ENCODE measurements at regions not wholly inside any gene's neighbourhood (a gene's known extent, or its start where the extent isn't known, plus 50 kb on each side); places are given as distances from the start of the nearest gene placed in this dataset.

DNA sequence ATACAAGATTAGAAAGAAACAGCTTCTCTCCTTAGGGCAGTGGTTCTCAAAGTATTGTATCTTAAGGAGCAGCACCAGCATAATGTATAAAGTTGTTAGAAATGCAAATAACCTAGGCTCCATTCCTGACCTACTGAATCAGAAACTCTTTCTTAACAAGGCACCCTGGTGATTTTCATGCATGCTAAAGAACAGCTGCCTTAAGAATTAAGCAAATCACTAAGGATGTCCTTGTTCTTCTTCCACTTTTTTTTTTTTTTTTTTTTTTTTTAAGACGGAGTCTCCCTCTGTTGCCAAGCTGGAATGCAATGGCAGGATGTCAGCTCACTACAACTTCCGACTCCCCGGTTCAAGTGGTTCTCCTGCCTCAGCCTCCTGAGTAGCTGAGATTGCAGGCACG is 1095.2 kb upstream of the EDIL3 start:
- in situ Hi-C loops (cut with MboI; ENCODE audit: low sequenced_read_pairs, unreplicated experiment), result no loop called here
- TF ChIP-seq, protein P1, sequence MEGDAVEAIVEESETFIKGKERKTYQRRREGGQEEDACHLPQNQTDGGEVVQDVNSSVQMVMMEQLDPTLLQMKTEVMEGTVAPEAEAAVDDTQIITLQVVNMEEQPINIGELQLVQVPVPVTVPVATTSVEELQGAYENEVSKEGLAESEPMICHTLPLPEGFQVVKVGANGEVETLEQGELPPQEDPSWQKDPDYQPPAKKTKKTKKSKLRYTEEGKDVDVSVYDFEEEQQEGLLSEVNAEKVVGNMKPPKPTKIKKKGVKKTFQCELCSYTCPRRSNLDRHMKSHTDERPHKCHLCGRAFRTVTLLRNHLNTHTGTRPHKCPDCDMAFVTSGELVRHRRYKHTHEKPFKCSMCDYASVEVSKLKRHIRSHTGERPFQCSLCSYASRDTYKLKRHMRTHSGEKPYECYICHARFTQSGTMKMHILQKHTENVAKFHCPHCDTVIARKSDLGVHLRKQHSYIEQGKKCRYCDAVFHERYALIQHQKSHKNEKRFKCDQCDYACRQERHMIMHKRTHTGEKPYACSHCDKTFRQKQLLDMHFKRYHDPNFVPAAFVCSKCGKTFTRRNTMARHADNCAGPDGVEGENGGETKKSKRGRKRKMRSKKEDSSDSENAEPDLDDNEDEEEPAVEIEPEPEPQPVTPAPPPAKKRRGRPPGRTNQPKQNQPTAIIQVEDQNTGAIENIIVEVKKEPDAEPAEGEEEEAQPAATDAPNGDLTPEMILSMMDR (IDR thresholded peaks at IDR 0.05; ENCODE audit: borderline replicate concordance, control extremely low read depth, extremely low read depth, insufficient read depth, missing control alignments), result no peak
- no peak for DNase-seq (ENCODE audit: low spot score)

GRCh38 chr5:85484982-85485574 is 1100.4 kb upstream of the EDIL3 start:
- in situ Hi-C loops (cut with MboI; ENCODE audit: low sequenced_read_pairs, unreplicated experiment), result no loop called here
- TF ChIP-seq, protein P1 (IDR thresholded peaks at IDR 0.05; ENCODE audit: borderline replicate concordance, control extremely low read depth, extremely low read depth, insufficient read depth, missing control alignments), result no peak
- no peak for DNase-seq (ENCODE audit: low spot score)

DNA sequence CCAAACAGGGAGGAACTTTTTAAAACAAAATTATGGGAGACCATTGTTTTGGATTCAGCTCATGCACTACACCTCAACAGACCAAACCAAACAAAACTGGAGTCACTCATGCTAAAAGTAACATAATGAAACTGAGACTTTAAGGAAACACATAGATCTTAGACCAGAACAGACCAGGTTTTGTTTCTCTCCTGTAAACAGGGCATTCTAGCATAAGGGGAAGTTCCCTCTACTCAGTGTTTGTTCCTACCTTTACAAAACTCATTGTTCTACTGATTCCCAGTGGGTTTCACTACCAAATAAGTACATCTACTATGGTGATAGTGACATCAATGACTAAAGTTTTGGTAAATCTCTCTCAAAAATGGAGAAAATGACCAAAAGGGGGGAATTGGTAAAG is 1103.6 kb upstream of the EDIL3 start:
- DNase-seq (ENCODE audit: low spot score), result no peak
- in situ Hi-C loops (cut with MboI; ENCODE audit: low sequenced_read_pairs, unreplicated experiment), result no loop called here
- TF ChIP-seq, protein P1 (IDR thresholded peaks at IDR 0.05; ENCODE audit: borderline replicate concordance, control extremely low read depth, extremely low read depth, insufficient read depth, missing control alignments), result no peak

DNA sequence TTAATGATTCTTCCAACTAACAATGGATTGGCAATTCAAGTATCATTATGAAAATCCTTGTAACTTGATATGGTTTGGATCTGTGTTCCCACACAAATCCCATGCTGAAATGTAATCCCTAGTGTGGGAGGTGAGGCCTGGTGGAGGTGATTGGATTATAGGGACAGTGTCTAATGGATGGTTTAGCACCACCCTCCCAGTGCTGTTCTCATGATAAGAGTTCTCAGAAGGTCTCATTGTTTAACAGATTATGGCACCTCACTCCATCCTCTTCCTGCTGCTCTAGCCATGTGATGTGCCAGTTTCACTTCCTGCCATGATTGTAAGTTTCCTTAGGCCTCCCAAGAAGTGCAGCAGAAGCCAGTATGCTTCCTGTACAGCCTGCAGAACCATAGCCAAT is 1116.2 kb upstream of the EDIL3 start:
- TF ChIP-seq, protein P1 (IDR thresholded peaks at IDR 0.05; ENCODE audit: borderline replicate concordance, control extremely low read depth, extremely low read depth, insufficient read depth, missing control alignments), result no peak
- in situ Hi-C loops (cut with MboI; ENCODE audit: low sequenced_read_pairs, unreplicated experiment), result no loop called here
- no peak for DNase-seq (ENCODE audit: low spot score)

DNA sequence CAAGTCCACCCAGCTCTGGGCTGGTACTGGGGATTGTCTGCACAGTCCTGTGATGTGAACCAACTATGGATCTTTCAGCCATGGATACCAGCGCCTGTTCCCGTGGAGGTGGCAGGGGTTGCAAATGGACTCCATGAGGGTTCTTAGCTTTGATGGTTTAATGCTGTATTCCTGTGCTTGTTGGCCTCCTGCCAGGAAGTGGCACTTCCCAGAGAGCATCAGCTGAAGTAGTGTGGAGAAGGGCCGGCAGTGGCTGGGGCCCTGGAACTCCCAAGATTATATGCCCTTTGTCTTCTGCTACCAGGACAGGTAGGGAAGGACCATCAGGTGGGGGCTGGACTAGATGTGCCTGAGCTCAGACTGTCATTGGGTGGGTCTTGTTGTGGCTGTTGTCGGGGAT is 1104.8 kb upstream of the COX7C start:
- TF ChIP-seq, protein P1 (IDR thresholded peaks at IDR 0.05; ENCODE audit: borderline replicate concordance, control extremely low read depth, extremely low read depth, insufficient read depth, missing control alignments), result no peak
- DNase-seq (ENCODE audit: low spot score), result no peak
- in situ Hi-C loops (cut with MboI; ENCODE audit: low sequenced_read_pairs, unreplicated experiment), result no loop called here

GRCh38 chr5:85515588-85515987 is 1102.2 kb upstream of the COX7C start:
- TF ChIP-seq, protein P1 (IDR thresholded peaks at IDR 0.05; ENCODE audit: borderline replicate concordance, control extremely low read depth, extremely low read depth, insufficient read depth, missing control alignments), result no peak
- in situ Hi-C loops (cut with MboI; ENCODE audit: low sequenced_read_pairs, unreplicated experiment), result no loop called here
- no peak for DNase-seq (ENCODE audit: low spot score)
